ENCODE measurements at regions not wholly inside any gene's neighbourhood (a gene's known extent, or its start where the extent isn't known, plus 50 kb on each side); places are given as distances from the start of the nearest gene placed in this dataset.

DNA sequence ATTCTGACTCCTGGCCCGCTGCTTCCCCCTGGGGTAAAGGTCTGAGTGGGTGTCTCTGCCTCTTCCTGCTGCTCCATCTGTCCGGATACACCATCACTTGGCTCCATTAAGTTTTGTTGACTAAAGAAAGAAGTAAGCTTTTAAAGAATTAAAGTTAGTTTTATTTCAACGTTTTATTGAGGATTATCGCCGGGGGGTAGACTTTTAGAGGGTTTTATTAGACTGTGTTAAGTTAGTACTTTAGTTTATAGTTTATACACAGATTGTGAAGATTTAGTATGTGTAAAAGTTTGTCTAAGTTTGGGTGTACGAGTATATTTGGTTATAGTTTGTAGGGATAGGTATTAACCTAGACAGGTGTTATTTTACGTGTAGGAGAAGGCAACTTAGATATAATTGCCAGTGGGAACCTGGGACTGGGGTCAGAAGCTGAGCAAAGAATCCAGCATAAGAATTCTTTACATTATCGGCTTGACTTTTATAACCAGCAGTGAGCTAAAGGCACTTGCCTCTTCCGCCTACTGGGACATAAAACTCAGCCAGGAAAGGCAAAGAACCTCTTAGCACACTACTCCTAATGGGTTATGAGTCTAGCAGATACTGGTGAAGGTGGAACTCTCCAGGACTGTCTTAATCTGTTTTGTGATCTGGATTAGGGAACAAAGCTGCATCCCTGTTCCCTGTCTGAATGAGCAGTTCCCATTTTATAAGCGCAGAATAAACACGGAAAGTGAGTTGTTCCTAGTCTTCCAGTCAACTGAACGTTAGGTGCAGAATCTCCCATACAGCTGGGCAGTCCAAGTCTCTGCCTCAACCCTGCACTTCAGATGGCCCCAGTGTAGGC, 131.3 kb downstream of the FAM43A start:
- no peak for DNase-seq (ENCODE audit: extremely low read depth, low read depth)
- TF ChIP-seq, protein P1, sequence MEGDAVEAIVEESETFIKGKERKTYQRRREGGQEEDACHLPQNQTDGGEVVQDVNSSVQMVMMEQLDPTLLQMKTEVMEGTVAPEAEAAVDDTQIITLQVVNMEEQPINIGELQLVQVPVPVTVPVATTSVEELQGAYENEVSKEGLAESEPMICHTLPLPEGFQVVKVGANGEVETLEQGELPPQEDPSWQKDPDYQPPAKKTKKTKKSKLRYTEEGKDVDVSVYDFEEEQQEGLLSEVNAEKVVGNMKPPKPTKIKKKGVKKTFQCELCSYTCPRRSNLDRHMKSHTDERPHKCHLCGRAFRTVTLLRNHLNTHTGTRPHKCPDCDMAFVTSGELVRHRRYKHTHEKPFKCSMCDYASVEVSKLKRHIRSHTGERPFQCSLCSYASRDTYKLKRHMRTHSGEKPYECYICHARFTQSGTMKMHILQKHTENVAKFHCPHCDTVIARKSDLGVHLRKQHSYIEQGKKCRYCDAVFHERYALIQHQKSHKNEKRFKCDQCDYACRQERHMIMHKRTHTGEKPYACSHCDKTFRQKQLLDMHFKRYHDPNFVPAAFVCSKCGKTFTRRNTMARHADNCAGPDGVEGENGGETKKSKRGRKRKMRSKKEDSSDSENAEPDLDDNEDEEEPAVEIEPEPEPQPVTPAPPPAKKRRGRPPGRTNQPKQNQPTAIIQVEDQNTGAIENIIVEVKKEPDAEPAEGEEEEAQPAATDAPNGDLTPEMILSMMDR (IDR thresholded peaks at IDR 0.05; ENCODE audit: low read depth, low read length): no peak

DNA sequence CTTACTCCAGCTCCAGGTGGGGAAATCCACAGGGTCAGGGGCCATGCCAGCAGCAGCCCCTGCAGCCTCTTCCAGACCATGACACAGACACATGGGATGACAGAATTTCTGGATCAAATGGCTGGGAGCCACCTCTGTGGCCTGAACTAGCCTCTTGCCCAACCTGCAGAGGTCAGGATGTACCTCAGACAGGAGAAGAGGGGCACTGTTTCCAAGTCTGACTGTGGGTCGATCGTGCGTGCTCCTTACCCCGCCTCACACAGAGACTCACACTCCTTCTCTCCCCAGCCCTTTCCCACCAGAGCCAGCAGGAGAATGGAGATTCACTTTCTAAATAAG, 131.9 kb downstream of the FAM43A start:
- TF ChIP-seq, protein P1 (IDR thresholded peaks at IDR 0.05; ENCODE audit: low read depth, low read length): no peak
- no peak for DNase-seq (ENCODE audit: extremely low read depth, low read depth)

DNA sequence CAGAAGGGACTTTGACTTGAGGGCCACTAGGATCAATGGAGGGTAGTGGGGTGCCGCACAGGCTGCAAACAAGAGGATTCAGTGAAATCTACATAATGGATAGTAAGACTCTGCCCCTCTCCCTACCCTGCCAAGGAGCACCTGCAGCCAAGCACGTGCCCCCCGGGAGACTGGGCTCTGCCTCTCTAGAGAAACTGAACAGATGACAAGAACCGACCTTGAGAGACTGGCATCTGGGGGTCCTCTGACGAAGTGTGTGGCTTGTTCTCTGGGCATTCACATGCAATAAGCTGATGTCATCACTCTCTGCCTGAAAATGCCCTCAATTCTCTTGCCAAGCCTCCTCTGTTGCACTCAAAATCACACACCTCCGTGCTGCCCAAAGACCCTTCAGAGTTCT, 132.3 kb downstream of the FAM43A start:
- TF ChIP-seq, protein P1 (IDR thresholded peaks at IDR 0.05; ENCODE audit: low read depth, low read length): no peak

DNA sequence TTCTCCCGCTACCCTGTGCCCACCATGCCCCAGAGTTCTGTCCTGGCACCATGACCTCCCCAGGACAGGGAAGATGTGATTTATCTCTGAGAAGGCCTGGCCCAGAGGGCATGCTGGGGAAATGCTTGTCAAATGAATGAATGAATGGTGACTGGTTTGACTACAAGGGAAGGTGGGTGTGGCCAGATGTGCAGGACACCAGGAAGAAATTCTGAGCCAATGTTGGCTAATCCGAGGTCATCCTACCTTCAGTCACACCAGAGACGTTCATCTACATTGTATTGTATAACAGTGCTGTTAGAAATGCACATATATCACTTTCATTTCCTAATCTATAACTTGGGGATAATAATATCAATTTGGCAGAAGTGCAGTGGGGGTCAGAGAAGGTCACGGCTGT, 138.4 kb downstream of the FAM43A start:
- TF ChIP-seq, protein P1 (IDR thresholded peaks at IDR 0.05; ENCODE audit: low read depth, low read length): no peak
- DNase-seq (ENCODE audit: extremely low read depth, low read depth): no peak

More for the DNA sequence above, 132.3 kb downstream of the FAM43A start:
- no peak for DNase-seq (ENCODE audit: extremely low read depth, low read depth)

DNA sequence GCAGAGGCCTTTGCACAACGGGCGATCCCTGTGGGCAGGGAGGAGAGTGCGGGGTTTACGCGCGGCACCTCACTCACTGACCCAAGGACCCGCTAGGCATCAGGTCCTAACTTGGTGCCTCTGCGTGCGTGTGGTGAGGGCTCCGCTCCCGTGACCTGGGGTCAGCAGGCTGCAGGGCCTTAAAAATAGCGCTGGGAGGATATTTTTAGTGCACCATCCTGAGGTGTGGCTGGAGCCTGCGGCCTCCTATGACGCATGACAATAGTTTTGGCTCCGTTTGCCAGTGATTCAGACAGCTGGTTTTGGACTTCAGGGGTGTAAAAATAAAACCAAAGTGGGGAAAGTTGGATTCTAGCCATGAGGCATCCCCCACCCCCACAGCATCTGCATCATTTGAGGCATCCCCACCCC, 139.0 kb downstream of the FAM43A start:
- no peak for DNase-seq (ENCODE audit: extremely low read depth, low read depth)
- TF ChIP-seq, protein P1 (IDR thresholded peaks at IDR 0.05; ENCODE audit: low read depth, low read length): no peak

DNA sequence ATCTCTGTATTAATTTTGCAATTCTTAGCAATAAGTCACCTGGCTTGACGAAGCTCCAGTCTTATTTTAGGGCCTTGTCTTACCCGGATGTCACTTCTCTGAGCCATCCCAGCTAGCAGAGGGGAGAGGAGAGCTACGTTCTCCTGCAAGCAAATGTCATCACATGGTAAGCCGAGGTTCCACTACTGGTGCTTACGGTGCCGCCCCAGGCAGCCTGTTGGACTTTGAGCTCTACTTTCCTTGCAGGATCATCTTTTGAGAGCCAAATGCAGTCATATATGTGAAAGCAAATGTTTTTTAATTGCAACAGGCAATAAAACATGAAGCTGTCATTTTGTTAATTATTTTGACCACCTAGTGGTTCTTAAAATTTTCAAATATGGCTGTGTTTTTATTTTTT, 140.9 kb downstream of the FAM43A start:
- no peak for DNase-seq (ENCODE audit: extremely low read depth, low read depth)
- TF ChIP-seq, protein P1 (IDR thresholded peaks at IDR 0.05; ENCODE audit: low read depth, low read length): no peak

DNA sequence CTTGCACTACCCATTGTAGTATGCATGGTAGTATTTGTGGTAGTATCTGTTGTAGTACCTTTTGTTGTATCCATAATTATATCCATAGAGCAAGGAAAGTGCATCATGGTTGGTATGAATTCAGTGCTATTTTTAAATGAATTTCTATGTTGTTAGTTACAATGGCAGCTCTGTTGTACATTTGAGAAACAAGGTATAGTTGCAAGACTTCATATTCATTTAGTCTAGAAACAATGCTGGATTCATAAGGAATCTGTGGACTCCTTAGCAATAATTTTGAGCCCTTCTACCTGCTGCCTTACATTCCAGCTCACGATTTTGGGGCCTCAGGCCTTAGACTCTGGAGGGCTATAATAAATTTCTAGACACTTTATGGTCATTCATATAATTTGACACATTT, 141.8 kb downstream of the FAM43A start:
- TF ChIP-seq, protein P1 (IDR thresholded peaks at IDR 0.05; ENCODE audit: low read depth, low read length): no peak
- DNase-seq (ENCODE audit: extremely low read depth, low read depth): no peak

Measured in AG09319 (cell line).